Spleen (tissue), 11 donors: ENCODE measurements at regions not wholly inside any gene's neighbourhood (a gene's known extent, or its start where the extent isn't known, plus 50 kb on each side); places are given as distances from the start of the nearest gene placed in this dataset.

Experiments
- DNase-seq: peaks from one replicate; pipeline ENCODE4 v3.0.0-alpha.2; 2020
- H3K27ac ChIP-seq, 8 donors: fragments of 200-600 bp; sonication (generic) in 7 of 8; 1 replicate in 4 of 8; 2 replicates in 4 of 8; pipeline versions ENCODE4 v1.5.0 to v1.8.0; 2016 to 2021; ENCODE audit warnings: inconsistent platforms in 4 of 8, mild to moderate bottlenecking in 4 of 8, moderate library complexity in 1 of 8
- H3K27me3 ChIP-seq, 7 donors: fragments of 200-600 bp; sonication (generic) in 6 of 7; replicated peaks in 1 of 7; 1 replicate in 4 of 7; 2 replicates in 3 of 7; pipeline versions ENCODE4 v1.5.0 to v1.8.0; 2016 to 2021; ENCODE audit warnings: inconsistent platforms in 3 of 7, mild to moderate bottlenecking in 1 of 7
- H3K36me3 ChIP-seq, 6 donors: fragments of 200-600 bp; sonication (generic) in 5 of 6; 1 replicate in 4 of 6; 2 replicates in 2 of 6; pipeline versions ENCODE4 v1.5.0 to v1.8.0; 2016 to 2021; ENCODE audit warnings: inconsistent platforms in 2 of 6
- H3K4me1 ChIP-seq, 6 donors: fragments of 200-600 bp; sonication (generic) in 5 of 6; 1 replicate in 3 of 6; 2 replicates in 3 of 6; pipeline versions ENCODE4 v1.5.0 to v1.8.0; 2016 to 2021; ENCODE audit warnings: inconsistent platforms in 3 of 6
- H3K4me3 ChIP-seq, 8 donors: fragments of 200-600 bp; sonication (generic) in 7 of 8; 1 replicate in 4 of 8; 2 replicates in 4 of 8; pipeline versions ENCODE4 v1.5.0 to v1.8.0; 2016 to 2021; ENCODE audit warnings: inconsistent platforms in 4 of 8, mild to moderate bottlenecking in 4 of 8, moderate library complexity in 2 of 8
- H3K9me3 ChIP-seq, 8 donors: fragments of 200-600 bp; sonication (generic) in 7 of 8; 1 replicate in 4 of 8; 2 replicates in 4 of 8; pipeline versions ENCODE4 v1.5.0 to v1.8.0; 2016 to 2021; ENCODE audit warnings: inconsistent platforms in 4 of 8
- CTCF ChIP-seq, 11 experiments: fragments of 200-600 bp in 7 of 11; fragments of 450-650 bp in 4 of 11; sonication (generic) in 4 of 11; IDR thresholded peaks in 8 of 11; conservative IDR thresholded peaks in 3 of 11; 1 replicate in 7 of 11; 2 replicates in 4 of 11; pipeline versions ENCODE4 v1.4.0 to v1.8.0; 2016 to 2021; ENCODE audit warnings: antibody characterized with exemption in 11 of 11, inconsistent platforms in 4 of 11, mild to moderate bottlenecking in 1 of 11
- POLR2A ChIP-seq, 3 donors: fragments of 450-650 bp; IDR thresholded peaks; one replicate each; pipeline ENCODE4 v1.5.1; 2017; ENCODE audit warnings: antibody characterized with exemption in 3 of 3, mild to moderate bottlenecking in 1 of 3
- POLR2AphosphoS5 ChIP-seq, 3 donors: sonication (generic); formaldehyde crosslinking; IDR thresholded peaks; one replicate each; pipeline ENCODE4 v1.5.1; 2017; ENCODE audit warnings: antibody characterized with exemption in 3 of 3
- WGBS, 5 donors: extraction: QIAGEN DNeasy Blood & Tissue Kit in 3 of 5; methylation state at CpG; one replicate each; pipeline versions ENCODE4 v1.1.5 to v1.1.7; 2013 to 2018; 5-methylcytosine and 5-hydroxymethylcytosine counted together
- intact Hi-C: fragments of 100-400 bp; cut with DNase I; formaldehyde crosslinking; loops from one replicate; pipeline ENCODE4 v1.15.0; 2023; ENCODE audit warnings: low total_unique reads
- donor health status: healthy with polysubstance abuse.
- donor health status: DM: no; HTN: no; CAD: no; lungs with moderate emphysema.
- donor health status: DM: no; HTN: no; CAD: no.
- donor health status: Bipolar disorder and iron deficiency.
- donor health status: healthy.
- donor health status: DM: no; HTN: no; CAD: no.
- donor health status: DM: yes; HTN: yes; CAD: no.

- no peak overlapping the region for H3K4me3 ChIP-seq
- peaks cover 0 to 20% (median 2%) of the 10 kb centered on the region in 6 donors for H3K36me3 ChIP-seq
- intact Hi-C loops: no loop called here
- H3K27me3 ChIP-seq: no peaks in the 10 kb centered on the region
- no peak for DNase-seq
- H3K27ac ChIP-seq: no peak overlapping the region
- peaks cover 0 to 8% (median 0%) of the 10 kb centered on the region in 6 donors for H3K4me1 ChIP-seq
- no peaks in the 10 kb centered on the region for H3K9me3 ChIP-seq
- TF ChIP-seq CTCF (IDR thresholded peaks at IDR 0.05 in 8 of 11, conservative IDR thresholded peaks at IDR 0.05 in 3 of 11) (no peak), POLR2AphosphoS5 (IDR thresholded peaks at IDR 0.05) (no peak), POLR2A (IDR thresholded peaks at IDR 0.05) (no peak)
- 96 to 100% (median 97%) methylated on average over 2 of the region's 2 CpGs for WGBS, 5 donors
These were observed 51.0 kb upstream of the PCBP1 start for GRCh38 chr2:70036290-70036689.

- intact Hi-C loops: no loop called here
- no peak for TF ChIP-seq CTCF (IDR thresholded peaks at IDR 0.05 in 8 of 11, conservative IDR thresholded peaks at IDR 0.05 in 3 of 11)
- no peak for TF ChIP-seq POLR2AphosphoS5 (IDR thresholded peaks at IDR 0.05)
- TF ChIP-seq POLR2A (IDR thresholded peaks at IDR 0.05): no peak
These were observed 51.9 kb upstream of the PCBP1 start for GRCh38 chr2:70035344-70035844.

GRCh38 chr2:70030724-70031420 lies 56.4 kb upstream of the PCBP1 start:
- Histone ChIP-seq H3K4me1 (peaks cover 0 to 28% (median 9%) of the 10 kb centered on the region in 6 donors), H3K9me3 (no peaks in the 10 kb centered on the region), H3K36me3 (peaks cover 0 to 20% (median 3%) of the 10 kb centered on the region in 6 donors), H3K4me3 (no peak overlapping the region), H3K27me3 (no peaks in the 10 kb centered on the region), H3K27ac (peak overlapping the region in 7 of 8 donors; percentile 64 to 86 (median 76))
- no peak for DNase-seq
- TF ChIP-seq POLR2AphosphoS5 (IDR thresholded peaks at IDR 0.05): no peak
- no peak for TF ChIP-seq CTCF (IDR thresholded peaks at IDR 0.05 in 8 of 11, conservative IDR thresholded peaks at IDR 0.05 in 3 of 11)
- no peak for TF ChIP-seq POLR2A (IDR thresholded peaks at IDR 0.05)
- intact Hi-C loops: no loop called here
- 90 to 100% (median 100%) methylated on average over 1 of the region's 1 CpG for WGBS, 5 donors

More at GRCh38 chr2:70035344-70035844, 51.9 kb upstream of the PCBP1 start:
- WGBS, 5 donors: 80 to 97% (median 89%) methylated on average over 1 of the region's 1 CpG
- no peak overlapping the region for H3K4me3 ChIP-seq
- no peaks in the 10 kb centered on the region for H3K9me3 ChIP-seq
- no peak for DNase-seq
- H3K36me3 ChIP-seq: peaks cover 0 to 26% (median 3%) of the 10 kb centered on the region in 6 donors
- peak overlapping the region in 2 of 8 donors; percentile 36 to 50 for H3K27ac ChIP-seq
- H3K4me1 ChIP-seq: peaks cover 0 to 12% (median 2%) of the 10 kb centered on the region in 6 donors
- no peaks in the 10 kb centered on the region for H3K27me3 ChIP-seq

GRCh38 chr2:70029814-70030409 lies 57.4 kb upstream of the PCBP1 start:
- Histone ChIP-seq H3K27me3 (no peaks in the 10 kb centered on the region), H3K4me1 (peaks cover 0 to 25% (median 9%) of the 10 kb centered on the region in 6 donors), H3K4me3 (peak overlapping the region in 1 of 8 donors; percentile 21), H3K36me3 (peaks cover 0 to 27% (median 3%) of the 10 kb centered on the region in 6 donors), H3K27ac (peak overlapping the region; percentile 53 to 86 (median 76)), H3K9me3 (no peaks in the 10 kb centered on the region)
- DNase-seq: no peak
- intact Hi-C loops: no loop called here
- peak in 2 of 3 donors; percentile 55 to 74 for TF ChIP-seq POLR2AphosphoS5 (IDR thresholded peaks at IDR 0.05)
- no peak for TF ChIP-seq CTCF (IDR thresholded peaks at IDR 0.05 in 8 of 11, conservative IDR thresholded peaks at IDR 0.05 in 3 of 11)
- 36 to 60% (median 38%) methylated on average over 3 of the region's 3 CpGs for WGBS, 5 donors
